ENCODE measurements at regions not wholly inside any gene's neighbourhood (a gene's known extent, or its start where the extent isn't known, plus 50 kb on each side); places are given as distances from the start of the nearest gene placed in this dataset.
A peak's percentile ranks its signal among the peaks of the same experiment; 100 is the strongest.

DNA sequence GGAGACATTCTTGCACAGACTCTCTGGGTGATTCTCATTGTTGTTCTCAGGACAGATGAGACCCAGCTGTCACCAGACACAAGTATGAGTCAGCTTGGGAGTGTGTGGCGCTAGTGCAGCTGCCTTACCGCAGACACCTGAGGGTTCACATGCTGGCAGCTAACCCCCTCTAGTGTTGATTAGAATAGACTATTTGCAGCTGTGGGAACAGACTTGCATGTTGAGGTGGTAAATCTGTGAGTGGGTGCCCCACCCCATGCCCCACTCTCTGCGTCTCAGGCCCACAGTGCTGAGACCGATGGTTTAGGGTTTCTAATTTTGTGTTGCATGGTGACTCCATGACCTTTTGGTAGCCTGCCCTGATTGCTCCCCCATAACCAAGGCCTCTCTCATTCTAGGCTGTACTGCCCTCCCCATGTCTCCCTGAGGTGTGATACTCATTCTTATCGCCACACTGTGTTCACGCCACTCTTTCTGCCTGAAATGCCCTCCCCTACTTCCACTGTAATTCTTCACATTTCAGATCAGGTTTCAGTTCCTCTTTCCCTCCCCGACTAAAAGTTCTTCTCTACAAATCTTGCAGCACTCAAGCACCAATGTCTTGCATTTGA, 73.7 kb upstream of the KIRREL3 start:
- Histone ChIP-seq H3K4ac (ENCODE audit: low read depth, low read length) (no peak overlapping the region), H2BK15ac (ENCODE audit: low read depth, low read length) (no peak overlapping the region), H3K4me1 (ENCODE audit: control insufficient read depth, insufficient read depth, low read length) (0 out of 2 replicates have a peak, but pooled peaks cover 2% of the 10 kb centered on the region), H2AFZ (replicated peaks; ENCODE audit: low read length, poor library complexity) (peak overlapping the region; percentile 9), H4K91ac (ENCODE audit: insufficient read depth, low read depth, low read length) (no peak overlapping the region), H3K4me2 (ENCODE audit: low read depth, low read length) (no peak overlapping the region), H3K14ac (replicated peaks; ENCODE audit: low read depth, low read length) (no peak overlapping the region), H2AK9ac (replicated peaks; ENCODE audit: low read depth, low read length, poor library complexity) (peak overlapping the region; percentile 83), H3K27ac (ENCODE audit: insufficient read depth, low read length) (no peak overlapping the region), H4K20me1 (ENCODE audit: insufficient read depth, low read length) (no peaks in the 10 kb centered on the region), H3K56ac (ENCODE audit: extremely low read depth, insufficient read depth, low read length) (no peak overlapping the region), H3K9me1 (ENCODE audit: insufficient read depth, low read length) (no peaks in the 10 kb centered on the region), H3K9me3 (ENCODE audit: control insufficient read depth, insufficient read depth, low read length) (no peaks in the 10 kb centered on the region), H3K27me3 (ENCODE audit: control insufficient read depth, insufficient read depth, low read length) (peaks cover 50% of the 10 kb centered on the region), H2BK20ac (ENCODE audit: low read depth, low read length) (no peak overlapping the region), H3K23ac (ENCODE audit: low read depth, low read length) (no peak overlapping the region), H2AK5ac (ENCODE audit: low read depth, low read length) (no peak overlapping the region), H3K79me1 (ENCODE audit: low read depth in 1 of 2, low read length in 2 of 2) (no peaks in the 10 kb centered on the region), H4K5ac (ENCODE audit: low read depth, low read length) (no peak overlapping the region), H2BK120ac (ENCODE audit: low read depth, low read length) (no peak overlapping the region), H4K8ac (ENCODE audit: low read depth in 2 of 2, low read length in 2 of 2) (no peak overlapping the region), H3K4me3 (ENCODE audit: insufficient read depth, low read depth, low read length) (no peak overlapping the region), H3K36me3 (ENCODE audit: control insufficient read depth, insufficient read depth, low read length) (no peaks in the 10 kb centered on the region), H2BK5ac (ENCODE audit: low read depth, low read length, poor library complexity, severe bottlenecking) (no peak overlapping the region), H3K18ac (ENCODE audit: low read depth, low read length) (no peak overlapping the region), H3K9ac (ENCODE audit: low read depth, low read length) (no peak overlapping the region)
- ChIA-PET CTCF (interaction anchor here (0.6 to 1.6 kb wide), 10 partner anchors 9 to 1650 kb away, joined by 3 to 5 read pairs (median 3); no protein-coding TSS in a partner anchor), POLR2A (ENCODE audit: unreplicated experiment) (interaction anchor here (0.6 kb wide), 1 partner anchor 378 kb away, joined by 16 read pairs; no protein-coding TSS in a partner anchor)
- TF ChIP-seq MAZ (IDR thresholded peaks at IDR 0.05; ENCODE audit: borderline replicate concordance, low read depth, low read length) (no peak), BHLHE40 (IDR thresholded peaks at IDR 0.05; ENCODE audit: low read depth, low read length) (peak; percentile 71), MAFK (IDR thresholded peaks at IDR 0.05; ENCODE audit: low read depth, low read length) (no peak), NFE2L2 (IDR thresholded peaks at IDR 0.05; ENCODE audit: low read depth, low read length) (no peak), CEBPB (IDR thresholded peaks at IDR 0.05; ENCODE audit: low read depth, low read length) (no peak), SMC3 (IDR thresholded peaks at IDR 0.05; ENCODE audit: low read depth, low read length) (peak; percentile 47), POLR2A (IDR thresholded peaks at IDR 0.05; ENCODE audit: low read depth, low read length) (no peak), RCOR1 (IDR thresholded peaks at IDR 0.05; ENCODE audit: insufficient replicate concordance, low read length) (no peak), FOS (IDR thresholded peaks at IDR 0.05; ENCODE audit: low read depth, low read length) (peak; percentile 61), MXI1 (IDR thresholded peaks at IDR 0.05; ENCODE audit: borderline replicate concordance, low read depth, low read length) (no peak), RAD21 (IDR thresholded peaks at IDR 0.05; ENCODE audit: low read length) (peak; percentile 75), CHD1 (IDR thresholded peaks at IDR 0.05; ENCODE audit: low read depth, low read length) (no peak), RFX5 (IDR thresholded peaks at IDR 0.05; ENCODE audit: low read depth, low read length) (no peak)
- TF ChIP-seq, protein P1, sequence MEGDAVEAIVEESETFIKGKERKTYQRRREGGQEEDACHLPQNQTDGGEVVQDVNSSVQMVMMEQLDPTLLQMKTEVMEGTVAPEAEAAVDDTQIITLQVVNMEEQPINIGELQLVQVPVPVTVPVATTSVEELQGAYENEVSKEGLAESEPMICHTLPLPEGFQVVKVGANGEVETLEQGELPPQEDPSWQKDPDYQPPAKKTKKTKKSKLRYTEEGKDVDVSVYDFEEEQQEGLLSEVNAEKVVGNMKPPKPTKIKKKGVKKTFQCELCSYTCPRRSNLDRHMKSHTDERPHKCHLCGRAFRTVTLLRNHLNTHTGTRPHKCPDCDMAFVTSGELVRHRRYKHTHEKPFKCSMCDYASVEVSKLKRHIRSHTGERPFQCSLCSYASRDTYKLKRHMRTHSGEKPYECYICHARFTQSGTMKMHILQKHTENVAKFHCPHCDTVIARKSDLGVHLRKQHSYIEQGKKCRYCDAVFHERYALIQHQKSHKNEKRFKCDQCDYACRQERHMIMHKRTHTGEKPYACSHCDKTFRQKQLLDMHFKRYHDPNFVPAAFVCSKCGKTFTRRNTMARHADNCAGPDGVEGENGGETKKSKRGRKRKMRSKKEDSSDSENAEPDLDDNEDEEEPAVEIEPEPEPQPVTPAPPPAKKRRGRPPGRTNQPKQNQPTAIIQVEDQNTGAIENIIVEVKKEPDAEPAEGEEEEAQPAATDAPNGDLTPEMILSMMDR (conservative IDR thresholded peaks at IDR 0.05; ENCODE audit: low read depth, low read length): peak; percentile 56
- TF ChIP-seq, protein P2, sequence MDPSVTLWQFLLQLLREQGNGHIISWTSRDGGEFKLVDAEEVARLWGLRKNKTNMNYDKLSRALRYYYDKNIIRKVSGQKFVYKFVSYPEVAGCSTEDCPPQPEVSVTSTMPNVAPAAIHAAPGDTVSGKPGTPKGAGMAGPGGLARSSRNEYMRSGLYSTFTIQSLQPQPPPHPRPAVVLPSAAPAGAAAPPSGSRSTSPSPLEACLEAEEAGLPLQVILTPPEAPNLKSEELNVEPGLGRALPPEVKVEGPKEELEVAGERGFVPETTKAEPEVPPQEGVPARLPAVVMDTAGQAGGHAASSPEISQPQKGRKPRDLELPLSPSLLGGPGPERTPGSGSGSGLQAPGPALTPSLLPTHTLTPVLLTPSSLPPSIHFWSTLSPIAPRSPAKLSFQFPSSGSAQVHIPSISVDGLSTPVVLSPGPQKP (IDR thresholded peaks at IDR 0.05; ENCODE audit: borderline replicate concordance, low read depth, low read length): no peak
- TF ChIP-seq, protein P3, sequence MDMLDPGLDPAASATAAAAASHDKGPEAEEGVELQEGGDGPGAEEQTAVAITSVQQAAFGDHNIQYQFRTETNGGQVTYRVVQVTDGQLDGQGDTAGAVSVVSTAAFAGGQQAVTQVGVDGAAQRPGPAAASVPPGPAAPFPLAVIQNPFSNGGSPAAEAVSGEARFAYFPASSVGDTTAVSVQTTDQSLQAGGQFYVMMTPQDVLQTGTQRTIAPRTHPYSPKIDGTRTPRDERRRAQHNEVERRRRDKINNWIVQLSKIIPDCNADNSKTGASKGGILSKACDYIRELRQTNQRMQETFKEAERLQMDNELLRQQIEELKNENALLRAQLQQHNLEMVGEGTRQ (IDR thresholded peaks at IDR 0.05; ENCODE audit: low read depth, low read length): no peak
- no TSS peak for BruUV-seq (replicated peaks)
- WGBS, 2 experiments (ENCODE audit: extremely low coverage in 2 of 2, insufficient read length in 1 of 2): 71% methylated on average over 2 of the region's 7 CpGs; no CpG with 5 or more reads in 1 of the 2 experiments
- dilution Hi-C loops (cut with HindIII; ENCODE audit: low sequenced_read_pairs, unreplicated experiment): no loop called here
- DNase-seq (peak; percentile 72), ATAC-seq (ENCODE audit: low read depth) (peak; percentile 65)
- intact Hi-C loops (cut with micrococcal nuclease): loop anchor here (1.0 to 5.0 kb wide), 3 partner anchors 57 to 467 kb away; no protein-coding TSS in a partner anchor
- in situ Hi-C loops (cut with MboI; ENCODE audit: low sequenced_read_pairs): loop anchor here (10.0 kb wide), 1 partner anchor 459 kb away; no protein-coding TSS in a partner anchor
